ENCODE measurements at regions not wholly inside any gene's neighbourhood (a gene's known extent, or its start where the extent isn't known, plus 50 kb on each side); places are given as distances from the start of the nearest gene placed in this dataset.

DNA sequence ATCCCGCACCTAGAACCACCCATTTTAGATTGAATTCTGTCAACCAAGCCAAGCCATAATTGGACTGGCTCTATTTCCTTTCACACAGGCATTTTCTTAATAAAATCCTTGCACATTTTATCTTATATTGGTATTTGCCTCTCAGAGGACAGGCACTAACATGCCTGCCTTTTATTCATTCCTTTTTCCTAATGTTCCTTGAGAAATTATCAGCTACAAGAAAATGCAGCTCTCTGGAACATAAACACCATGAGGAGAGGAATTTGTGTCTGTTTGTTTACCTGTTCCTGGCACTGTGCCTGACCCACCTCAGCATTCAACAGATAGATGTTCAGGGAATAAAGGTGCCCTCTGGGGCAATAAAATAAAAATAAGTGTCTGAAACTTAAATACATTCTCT lies 116.2 kb downstream of the PDHA2 start:
- POLR2A ChIA-PET, result no interaction called here
- CTCF ChIA-PET, result no interaction called here
- WGBS (ENCODE audit: insufficient coverage), result 100% methylated on average over 1 of the region's 1 CpG

GRCh38 chr4:95957054-95957453 lies 117.2 kb downstream of the PDHA2 start:
- POLR2A ChIA-PET, result no interaction called here
- Mint-ChIP-seq H3K4me3 (no peak overlapping the region), H3K4me1 (no peaks in the 10 kb centered on the region), H3K27me3 (no peaks in the 10 kb centered on the region), H3K27ac (no peak overlapping the region), H3K9me3 (ENCODE audit: insufficient read depth) (peaks cover 3% of the 10 kb centered on the region)
- no peaks in the 10 kb centered on the region for H3K36me3 ChIP-seq (replicated peaks in 1 of 2; ENCODE audit: control extremely low read depth in 1 of 2, control insufficient read depth in 1 of 2, extremely low read depth in 1 of 2, insufficient read depth in 2 of 2, low read length in 1 of 2)
- ATAC-seq (ENCODE audit: low read depth), result no peak
- TF ChIP-seq EZH2 (IDR thresholded peaks at IDR 0.05; ENCODE audit: borderline replicate concordance, insufficient read depth, low read depth, low read length, poor library complexity, severe bottlenecking) (no peak), CTCF (IDR thresholded peaks at IDR 0.05) (no peak)
- no peak overlapping the region for H3K4me3 ChIP-seq (ENCODE audit: control extremely low read depth in 1 of 5, extremely low read depth in 1 of 5, insufficient read depth in 1 of 5, low read depth in 2 of 5, low read length in 4 of 5)
- H3K27ac ChIP-seq (ENCODE audit: low read length in 2 of 2), result no peak overlapping the region
- no peak overlapping the region for H3K4me2 ChIP-seq (replicated peaks; ENCODE audit: low read depth, low read length, poor library complexity, severe bottlenecking)
- no CpG with 5 or more reads among the region's 4 CpGs for WGBS (ENCODE audit: insufficient coverage)
- CTCF ChIA-PET, result no interaction called here
- no peaks in the 10 kb centered on the region for H3K4me1 ChIP-seq (ENCODE audit: control insufficient read depth in 2 of 2, insufficient read depth in 2 of 2, low read length in 2 of 2)
- intact Hi-C loops (cut with micrococcal nuclease), result no loop called here
- no peak overlapping the region for H3K9ac ChIP-seq (ENCODE audit: low read length)
- H3K9me3 ChIP-seq (ENCODE audit: control extremely low read depth in 1 of 3, control insufficient read depth in 2 of 3, insufficient read depth in 1 of 3, low read length in 2 of 3), result peaks cover 0 to 5% (median 0%) of the 10 kb centered on the region in 3 donors
- no peaks in the 10 kb centered on the region for H3K27me3 ChIP-seq (replicated peaks in 1 of 4; ENCODE audit: control extremely low read depth in 1 of 4, control insufficient read depth in 3 of 4, insufficient read depth in 4 of 4, low read length in 3 of 4)
- no peak overlapping the region for H2AFZ ChIP-seq (ENCODE audit: insufficient read depth, low read depth, low read length, poor library complexity, severe bottlenecking)
- no peaks in the 10 kb centered on the region for H4K20me1 ChIP-seq (ENCODE audit: control insufficient read depth, insufficient read depth, low read length, poor library complexity, severe bottlenecking)
- DNase-seq, result no peak
- H3K79me2 ChIP-seq (ENCODE audit: control insufficient read depth, insufficient read depth, low read length), result no peaks in the 10 kb centered on the region

More for the DNA sequence above, 116.2 kb downstream of the PDHA2 start:
- H3K27me3 ChIP-seq (replicated peaks in 1 of 4; ENCODE audit: control extremely low read depth in 1 of 4, control insufficient read depth in 3 of 4, insufficient read depth in 4 of 4, low read length in 3 of 4), result no peaks in the 10 kb centered on the region
- H3K36me3 ChIP-seq (replicated peaks in 1 of 2; ENCODE audit: control extremely low read depth in 1 of 2, control insufficient read depth in 1 of 2, extremely low read depth in 1 of 2, insufficient read depth in 2 of 2, low read length in 1 of 2), result no peaks in the 10 kb centered on the region
- H3K4me1 ChIP-seq (ENCODE audit: control insufficient read depth in 2 of 2, insufficient read depth in 2 of 2, low read length in 2 of 2), result no peaks in the 10 kb centered on the region
- no peaks in the 10 kb centered on the region for H3K79me2 ChIP-seq (ENCODE audit: control insufficient read depth, insufficient read depth, low read length)
- no peak overlapping the region for H3K4me3 ChIP-seq (ENCODE audit: control extremely low read depth in 1 of 5, extremely low read depth in 1 of 5, insufficient read depth in 1 of 5, low read depth in 2 of 5, low read length in 4 of 5)
- H3K27ac ChIP-seq (ENCODE audit: low read length in 2 of 2), result no peak overlapping the region
- no peak overlapping the region for H3K4me3 Mint-ChIP-seq
- no peak overlapping the region for H3K9ac ChIP-seq (ENCODE audit: low read length)
- no peaks in the 10 kb centered on the region for H3K4me1 Mint-ChIP-seq
- H3K9me3 Mint-ChIP-seq (ENCODE audit: insufficient read depth), result peaks cover 3% of the 10 kb centered on the region
- ATAC-seq (ENCODE audit: low read depth), result no peak
- H3K27me3 Mint-ChIP-seq, result no peaks in the 10 kb centered on the region
- no peaks in the 10 kb centered on the region for H4K20me1 ChIP-seq (ENCODE audit: control insufficient read depth, insufficient read depth, low read length, poor library complexity, severe bottlenecking)
- DNase-seq, result no peak
- H3K9me3 ChIP-seq (ENCODE audit: control extremely low read depth in 1 of 3, control insufficient read depth in 2 of 3, insufficient read depth in 1 of 3, low read length in 2 of 3), result peaks cover 0 to 6% (median 0%) of the 10 kb centered on the region in 3 donors
- H3K27ac Mint-ChIP-seq, result no peak overlapping the region
- H2AFZ ChIP-seq (ENCODE audit: insufficient read depth, low read depth, low read length, poor library complexity, severe bottlenecking), result no peak overlapping the region
- H3K4me2 ChIP-seq (replicated peaks; ENCODE audit: low read depth, low read length, poor library complexity, severe bottlenecking), result no peak overlapping the region
- intact Hi-C loops (cut with micrococcal nuclease), result no loop called here
- no peak for TF ChIP-seq CTCF (IDR thresholded peaks at IDR 0.05)
- TF ChIP-seq EZH2 (IDR thresholded peaks at IDR 0.05; ENCODE audit: borderline replicate concordance, insufficient read depth, low read depth, low read length, poor library complexity, severe bottlenecking), result no peak
